ENCODE measurements at regions not wholly inside any gene's neighbourhood (a gene's known extent, or its start where the extent isn't known, plus 50 kb on each side); places are given as distances from the start of the nearest gene placed in this dataset.

- no peak for DNase-seq (ENCODE audit: low read depth in 1 of 2, low spot score in 1 of 2)
- H3K4me3 ChIP-seq (replicated peaks; ENCODE audit: insufficient read depth, low read length) = no peak overlapping the region
- no peak for TF ChIP-seq REST (IDR thresholded peaks at IDR 0.05; ENCODE audit: insufficient replicate concordance, low read depth)
- no peak for TF ChIP-seq SPI1 (IDR thresholded peaks at IDR 0.05; ENCODE audit: borderline replicate concordance, low read depth)
- no peak for TF ChIP-seq CTCF (IDR thresholded peaks at IDR 0.05; ENCODE audit: insufficient read depth, low read length)
- no peak for TF ChIP-seq GABPA (IDR thresholded peaks at IDR 0.05; ENCODE audit: low read depth)
- TF ChIP-seq POLR2AphosphoS5 (IDR thresholded peaks at IDR 0.05; ENCODE audit: low read depth) = no peak
- H3K27ac ChIP-seq (replicated peaks) = no peak overlapping the region
- H3K27me3 ChIP-seq (ENCODE audit: insufficient read depth, poor library complexity, severe bottlenecking) = no peaks in the 10 kb centered on the region
These were observed 238.6 kb downstream of the FOXD2 start for GRCh38 chr1:47676311-47677054.

- TF ChIP-seq POLR2AphosphoS5 (IDR thresholded peaks at IDR 0.05; ENCODE audit: low read depth) = no peak
- TF ChIP-seq SPI1 (IDR thresholded peaks at IDR 0.05; ENCODE audit: borderline replicate concordance, low read depth) = no peak
- no peak for TF ChIP-seq GABPA (IDR thresholded peaks at IDR 0.05; ENCODE audit: low read depth)
- no peak for TF ChIP-seq CTCF (IDR thresholded peaks at IDR 0.05; ENCODE audit: insufficient read depth, low read length)
- no peak for TF ChIP-seq REST (IDR thresholded peaks at IDR 0.05; ENCODE audit: insufficient replicate concordance, low read depth)
- Histone ChIP-seq H3K27ac (replicated peaks) (no peak overlapping the region), H3K27me3 (ENCODE audit: insufficient read depth, poor library complexity, severe bottlenecking) (no peaks in the 10 kb centered on the region), H3K4me3 (replicated peaks; ENCODE audit: insufficient read depth, low read length) (no peak overlapping the region)
- DNase-seq (ENCODE audit: low read depth in 1 of 2, low spot score in 1 of 2) = no peak
These were observed 239.5 kb downstream of the FOXD2 start for GRCh38 chr1:47677241-47677940.

GRCh38 chr1:47678464-47678980 lies 240.7 kb downstream of the FOXD2 start:
- H3K27ac ChIP-seq (replicated peaks) = no peak overlapping the region
- H3K27me3 ChIP-seq (ENCODE audit: insufficient read depth, poor library complexity, severe bottlenecking) = no peaks in the 10 kb centered on the region
- H3K4me3 ChIP-seq (replicated peaks; ENCODE audit: insufficient read depth, low read length) = no peak overlapping the region
- TF ChIP-seq POLR2AphosphoS5 (IDR thresholded peaks at IDR 0.05; ENCODE audit: low read depth) (no peak), CTCF (IDR thresholded peaks at IDR 0.05; ENCODE audit: insufficient read depth, low read length) (no peak), REST (IDR thresholded peaks at IDR 0.05; ENCODE audit: insufficient replicate concordance, low read depth) (no peak), SPI1 (IDR thresholded peaks at IDR 0.05; ENCODE audit: borderline replicate concordance, low read depth) (no peak), GABPA (IDR thresholded peaks at IDR 0.05; ENCODE audit: low read depth) (no peak)
- no peak for DNase-seq (ENCODE audit: low read depth in 1 of 2, low spot score in 1 of 2)
